ENCODE measurements at regions not wholly inside any gene's neighbourhood (a gene's known extent, or its start where the extent isn't known, plus 50 kb on each side); places are given as distances from the start of the nearest gene placed in this dataset.

GRCh38 chr7:112395411-112395810 is 54.8 kb upstream of the IFRD1 start:
- H3K9me3 ChIP-seq (ENCODE audit: control insufficient read depth, low read length), result no peaks in the 10 kb centered on the region
- intact Hi-C loops (cut with DNase I), result loop anchor here in 1 of 4 donors (10.0 kb wide), 1 partner anchor 641 kb away; no protein-coding TSS in a partner anchor
- no peaks in the 10 kb centered on the region for H3K4me1 ChIP-seq (ENCODE audit: control insufficient read depth, insufficient read depth, low read length)
- 70% methylated on average over 2 of the region's 2 CpGs for WGBS
- no peaks in the 10 kb centered on the region for H3K27me3 ChIP-seq (ENCODE audit: control insufficient read depth, insufficient read depth)
- no peak for ATAC-seq
- no peak overlapping the region for H3K4me3 ChIP-seq (ENCODE audit: low read length)
- no peak for DNase-seq
- H3K27ac ChIP-seq (ENCODE audit: low read length), result no peak overlapping the region

- no peak overlapping the region for H3K4me3 ChIP-seq (ENCODE audit: low read length)
- WGBS, result 59% methylated on average over 4 of the region's 4 CpGs
- no peak for ATAC-seq
- H3K27me3 ChIP-seq (ENCODE audit: control insufficient read depth, insufficient read depth), result no peaks in the 10 kb centered on the region
- DNase-seq, result no peak
- no peak overlapping the region for H3K27ac ChIP-seq (ENCODE audit: low read length)
- intact Hi-C loops (cut with DNase I), result loop anchor here in 1 of 4 donors (10.0 kb wide), 1 partner anchor 641 kb away; no protein-coding TSS in a partner anchor
- no peaks in the 10 kb centered on the region for H3K9me3 ChIP-seq (ENCODE audit: control insufficient read depth, low read length)
- H3K4me1 ChIP-seq (ENCODE audit: control insufficient read depth, insufficient read depth, low read length), result no peaks in the 10 kb centered on the region
Observed at GRCh38 chr7:112395893-112396292, 54.4 kb upstream of the IFRD1 start.

DNA sequence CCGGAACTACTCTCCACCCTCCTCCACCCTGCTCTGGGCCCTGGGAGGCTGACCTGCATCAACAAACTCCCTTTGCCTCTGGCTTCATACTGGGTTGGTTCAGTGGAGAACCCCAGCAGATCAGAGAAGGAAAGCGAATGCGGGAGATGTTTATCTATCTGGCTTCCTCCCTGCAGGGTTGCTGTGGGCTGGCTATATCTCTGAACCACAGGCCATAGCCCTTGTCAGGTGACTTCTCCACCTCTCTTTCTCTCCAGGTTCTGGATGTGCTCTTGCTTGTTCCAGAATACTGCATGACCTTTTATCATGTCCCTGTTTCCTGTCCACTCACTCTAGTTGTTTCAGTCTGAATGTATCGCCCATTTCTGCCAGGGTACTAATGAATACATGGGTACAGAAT is 51.7 kb upstream of the IFRD1 start:
- Histone ChIP-seq H3K4me3 (ENCODE audit: low read length) (no peak overlapping the region), H3K27ac (ENCODE audit: low read length) (no peak overlapping the region), H3K27me3 (ENCODE audit: control insufficient read depth, insufficient read depth) (no peaks in the 10 kb centered on the region), H3K9me3 (ENCODE audit: control insufficient read depth, low read length) (no peaks in the 10 kb centered on the region), H3K4me1 (ENCODE audit: control insufficient read depth, insufficient read depth, low read length) (no peaks in the 10 kb centered on the region)
- intact Hi-C loops (cut with DNase I), result loop anchor here in 1 of 4 donors (10.0 kb wide), 1 partner anchor 644 kb away; no protein-coding TSS in a partner anchor
- 54% methylated on average over 4 of the region's 4 CpGs for WGBS
- no peak for DNase-seq
- no peak for ATAC-seq

DNA sequence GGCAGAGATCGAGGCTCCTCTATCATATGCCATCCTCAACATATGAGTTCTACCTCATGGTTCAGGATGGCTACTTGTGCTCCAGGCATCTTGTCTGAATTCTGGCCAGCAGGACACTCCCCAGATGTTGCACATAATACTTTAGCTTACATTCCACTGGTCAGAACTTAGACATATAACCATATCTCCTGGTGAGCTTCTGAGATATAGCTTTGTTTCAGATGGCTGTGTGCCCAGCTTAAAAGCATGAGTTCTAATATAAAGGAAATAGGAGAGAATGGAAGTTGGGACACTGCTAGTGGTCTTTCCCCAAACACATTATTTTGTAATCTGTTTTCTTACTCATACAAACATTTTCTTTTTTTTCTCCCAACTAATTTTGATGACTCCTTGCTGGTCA is 50.8 kb upstream of the IFRD1 start:
- ATAC-seq (no peak), DNase-seq (no peak)
- intact Hi-C loops (cut with DNase I), result loop anchor here in 1 of 4 donors (10.0 kb wide), 1 partner anchor 645 kb away; no protein-coding TSS in a partner anchor

GRCh38 chr7:112400141-112400540 is 50.1 kb upstream of the IFRD1 start:
- H3K27ac ChIP-seq (ENCODE audit: low read length), result no peak overlapping the region
- intact Hi-C loops (cut with DNase I), result loop anchor here in 1 of 4 donors (10.0 kb wide), 1 partner anchor 655 kb away; no protein-coding TSS in a partner anchor
- H3K9me3 ChIP-seq (ENCODE audit: control insufficient read depth, low read length), result no peaks in the 10 kb centered on the region
- ATAC-seq (no peak), DNase-seq (no peak)
- no peaks in the 10 kb centered on the region for H3K4me1 ChIP-seq (ENCODE audit: control insufficient read depth, insufficient read depth, low read length)
- no peak overlapping the region for H3K4me3 ChIP-seq (ENCODE audit: low read length)
- 77% methylated on average over 2 of the region's 2 CpGs for WGBS
- H3K27me3 ChIP-seq (ENCODE audit: control insufficient read depth, insufficient read depth), result no peaks in the 10 kb centered on the region

More for the DNA sequence above, 50.8 kb upstream of the IFRD1 start:
- 95% methylated on average over 1 of the region's 1 CpG for WGBS
- no peaks in the 10 kb centered on the region for H3K27me3 ChIP-seq (ENCODE audit: control insufficient read depth, insufficient read depth)
- H3K4me3 ChIP-seq (ENCODE audit: low read length), result no peak overlapping the region
- H3K9me3 ChIP-seq (ENCODE audit: control insufficient read depth, low read length), result no peaks in the 10 kb centered on the region
- no peak overlapping the region for H3K27ac ChIP-seq (ENCODE audit: low read length)
- H3K4me1 ChIP-seq (ENCODE audit: control insufficient read depth, insufficient read depth, low read length), result no peaks in the 10 kb centered on the region

All from right cardiac atrium (tissue), 5 donors.